SK-N-MC (cell line): ENCODE measurements at regions not wholly inside any gene's neighbourhood (a gene's known extent, or its start where the extent isn't known, plus 50 kb on each side); places are given as distances from the start of the nearest gene placed in this dataset.

Experiments
- EZH2 ChIP-seq: fragments of 200-600 bp; sonication (generic); IDR thresholded peaks from one replicate; pipeline ENCODE4 v1.6.1; 2017; ENCODE audit warnings: antibody characterized with exemption
- FOXP2 ChIP-seq: optimal IDR thresholded peaks from 2 replicates; pipeline ENCODE3; 2011; ENCODE audit warnings: mild to moderate bottlenecking, moderate library complexity; ENCODE audit not compliant: insufficient read depth; ENCODE audit errors: extremely low read length, control extremely low read depth
- POLR2AphosphoS5 ChIP-seq: IDR thresholded peaks from 2 replicates; pipeline ENCODE4 v1.6.1; 2012; ENCODE audit warnings: mild to moderate bottlenecking, low read depth, low read length, borderline replicate concordance

DNA sequence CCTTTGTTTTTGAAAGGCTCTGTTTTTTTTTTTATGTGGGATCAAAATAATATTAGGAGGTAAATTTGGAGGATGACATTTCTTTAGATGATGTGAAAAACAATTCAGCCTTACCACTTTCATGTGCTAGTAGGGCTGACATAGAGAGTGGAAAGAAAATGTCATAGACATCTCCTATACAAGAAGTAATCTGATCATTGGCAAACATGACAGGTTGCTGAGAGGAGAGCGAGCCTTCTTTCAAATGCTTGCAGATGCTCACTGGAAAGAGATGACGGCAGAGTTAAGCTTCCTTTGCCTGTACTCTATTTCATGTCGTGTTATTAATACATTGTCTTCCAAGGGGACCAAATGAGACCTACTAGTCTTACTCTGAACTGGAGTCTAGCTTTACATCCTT, 160.1 kb upstream of the DAP start:
- TF ChIP-seq POLR2AphosphoS5 (no peak), EZH2 (no peak), FOXP2 (no peak)
